WTC11 (cell line): ENCODE measurements at regions not wholly inside any gene's neighbourhood (a gene's known extent, or its start where the extent isn't known, plus 50 kb on each side); places are given as distances from the start of the nearest gene placed in this dataset.

Experiments
- ATAC-seq: fragments of 200-7000 bp; cut with Tn5 transposase; 2 replicates; pipeline ENCODE4 v1.10.0; 2021; ENCODE audit warnings: mild to moderate bottlenecking, moderate library complexity
- CTCF ChIA-PET: fragments of 300-600 bp; sonication (Branson Sonifier 250); formaldehyde crosslinking; loops from one replicate; lab custom pipeline; 2021; ENCODE audit warnings: antibody characterized with exemption; lab: Charles Lee
- POLR2A ChIA-PET: fragments of 350-600 bp; sonication (Branson Sonifier 250); formaldehyde crosslinking; loops from one replicate; lab custom pipeline; 2021; ENCODE audit warnings: antibody characterized with exemption; lab: Charles Lee
- DNase-seq: peaks from one replicate; pipeline ENCODE4 v3.0.0; 2021; ENCODE audit warnings: low spot score
- H3K27ac Mint-ChIP-seq: 2 replicates; pipeline ENCODE4 v1.8.0; 2021; ENCODE audit warnings: mixed read lengths
- H3K27me3 Mint-ChIP-seq: 2 replicates; pipeline ENCODE4 v1.8.0; 2021; ENCODE audit warnings: low read depth, mild to moderate bottlenecking, moderate library complexity, mixed read lengths
- H3K36me3 Mint-ChIP-seq: 2 replicates; pipeline ENCODE4 v1.8.0; 2021; ENCODE audit warnings: mixed read lengths
- H3K4me1 Mint-ChIP-seq: 2 replicates; pipeline ENCODE4 v1.8.0; 2022; ENCODE audit warnings: mixed read lengths
- H3K4me3 Mint-ChIP-seq: 2 replicates; pipeline ENCODE4 v1.8.0; 2021; ENCODE audit warnings: mild to moderate bottlenecking, moderate library complexity, mixed read lengths
- H3K9me3 Mint-ChIP-seq: 2 replicates; pipeline ENCODE4 v1.8.0; 2021; ENCODE audit warnings: mixed read lengths
- ATF1 ChIP-seq: sonication (generic); formaldehyde crosslinking; IDR thresholded peaks from 2 replicates; pipeline ENCODE4 v1.8.1; 2023; ENCODE audit warnings: mild to moderate bottlenecking, moderate library complexity, missing genetic modification reagents
- CREM ChIP-seq: sonication (generic); formaldehyde crosslinking; IDR thresholded peaks from 2 replicates; pipeline ENCODE4 v1.8.1; 2022; ENCODE audit warnings: mild to moderate bottlenecking, missing genetic modification reagents, moderate library complexity
- HMGA2 ChIP-seq: fragments of 250-450 bp; sonication (Bioruptor Pico); IDR thresholded peaks from 2 replicates; pipeline ENCODE4 v1.4.0; 2021; ENCODE audit warnings: mild to moderate bottlenecking, moderate library complexity
- JUN ChIP-seq: sonication (generic); formaldehyde crosslinking; IDR thresholded peaks from 2 replicates; pipeline ENCODE4 v1.8.0; 2023; ENCODE audit warnings: mild to moderate bottlenecking, missing genetic modification reagents
- MXD4 ChIP-seq: fragments of 250-450 bp; sonication (Bioruptor Pico); IDR thresholded peaks from 2 replicates; pipeline ENCODE4 v1.8.0; 2021; ENCODE audit warnings: mild to moderate bottlenecking, moderate library complexity, borderline replicate concordance
- MYBL2 ChIP-seq: sonication (generic); formaldehyde crosslinking; IDR thresholded peaks from 2 replicates; pipeline ENCODE4 v1.8.1; 2023; ENCODE audit warnings: mild to moderate bottlenecking, moderate library complexity, missing genetic modification reagents
- NFATC4 ChIP-seq: fragments of 250-450 bp; sonication (Bioruptor Pico); IDR thresholded peaks from 2 replicates; pipeline ENCODE4 v1.9.0; 2021; ENCODE audit warnings: mild to moderate bottlenecking
- NR1H2 ChIP-seq: sonication (generic); formaldehyde crosslinking; IDR thresholded peaks from 2 replicates; pipeline ENCODE4 v1.9.0; 2021; ENCODE audit warnings: mild to moderate bottlenecking, moderate library complexity, missing genetic modification reagents
- NR2C2 ChIP-seq: sonication (generic); formaldehyde crosslinking; IDR thresholded peaks from 2 replicates; pipeline ENCODE4 v1.8.0; 2022; ENCODE audit warnings: mild to moderate bottlenecking, missing genetic modification reagents
- RELA ChIP-seq: sonication (generic); formaldehyde crosslinking; IDR thresholded peaks from 2 replicates; pipeline ENCODE4 v1.8.1; 2022; ENCODE audit warnings: missing genetic modification reagents, mild to moderate bottlenecking, borderline replicate concordance
- SMAD3 ChIP-seq: sonication (generic); formaldehyde crosslinking; IDR thresholded peaks from 2 replicates; pipeline ENCODE4 v1.8.0; 2022; ENCODE audit warnings: missing genetic modification reagents, mild to moderate bottlenecking, borderline replicate concordance
- TEAD1 ChIP-seq: sonication (generic); formaldehyde crosslinking; IDR thresholded peaks from 2 replicates; pipeline ENCODE4 v1.8.0; 2022; ENCODE audit warnings: mild to moderate bottlenecking, missing genetic modification reagents
- ZNF219 ChIP-seq: sonication (generic); formaldehyde crosslinking; IDR thresholded peaks from 2 replicates; pipeline ENCODE4 v1.8.0; 2023; ENCODE audit warnings: missing genetic modification reagents, mild to moderate bottlenecking, borderline replicate concordance
- ZNF232 ChIP-seq: sonication (generic); formaldehyde crosslinking; IDR thresholded peaks from 2 replicates; pipeline ENCODE4 v1.8.0; 2022; ENCODE audit warnings: mild to moderate bottlenecking, missing genetic modification reagents
- ZNF416 ChIP-seq: fragments of 250-450 bp; sonication (Bioruptor Pico); IDR thresholded peaks from 2 replicates; pipeline ENCODE4 v1.9.0; 2021; ENCODE audit warnings: mild to moderate bottlenecking, inconsistent platforms
- ZNF423 ChIP-seq: fragments of 250-450 bp; sonication (Bioruptor Pico); IDR thresholded peaks from 2 replicates; pipeline ENCODE4 v2.1.2; 2022; ENCODE audit warnings: mild to moderate bottlenecking, moderate library complexity
- TF ChIP-seq, protein P1 (sequence below): sonication (generic); formaldehyde crosslinking; IDR thresholded peaks from 2 replicates; pipeline ENCODE4 v1.8.1; 2022; ENCODE audit warnings: missing genetic modification reagents, borderline replicate concordance
- TF ChIP-seq, protein P2 (sequence below): sonication (generic); formaldehyde crosslinking; IDR thresholded peaks from 2 replicates; pipeline ENCODE4 v1.8.0; 2022; ENCODE audit warnings: missing genetic modification reagents
- TF ChIP-seq, protein P3 (sequence below): fragments of 250-450 bp; sonication (Bioruptor Pico); IDR thresholded peaks from 2 replicates; pipeline ENCODE4 v1.9.0; 2021; ENCODE audit warnings: mild to moderate bottlenecking
- TF ChIP-seq, protein P4 (sequence below): fragments of 250-450 bp; sonication (Bioruptor Pico); conservative IDR thresholded peaks from 2 replicates; pipeline ENCODE4 v1.9.0; 2021; ENCODE audit warnings: mild to moderate bottlenecking
- TF ChIP-seq, protein P5 (sequence below): sonication (generic); formaldehyde crosslinking; IDR thresholded peaks from 2 replicates; pipeline ENCODE4 v1.8.1; 2023; ENCODE audit warnings: mild to moderate bottlenecking, moderate library complexity, missing genetic modification reagents
- TF ChIP-seq, protein P6 (sequence below): sonication (generic); formaldehyde crosslinking; IDR thresholded peaks from 2 replicates; pipeline ENCODE4 v1.8.0; 2022; ENCODE audit warnings: mild to moderate bottlenecking, missing genetic modification reagents

DNA sequence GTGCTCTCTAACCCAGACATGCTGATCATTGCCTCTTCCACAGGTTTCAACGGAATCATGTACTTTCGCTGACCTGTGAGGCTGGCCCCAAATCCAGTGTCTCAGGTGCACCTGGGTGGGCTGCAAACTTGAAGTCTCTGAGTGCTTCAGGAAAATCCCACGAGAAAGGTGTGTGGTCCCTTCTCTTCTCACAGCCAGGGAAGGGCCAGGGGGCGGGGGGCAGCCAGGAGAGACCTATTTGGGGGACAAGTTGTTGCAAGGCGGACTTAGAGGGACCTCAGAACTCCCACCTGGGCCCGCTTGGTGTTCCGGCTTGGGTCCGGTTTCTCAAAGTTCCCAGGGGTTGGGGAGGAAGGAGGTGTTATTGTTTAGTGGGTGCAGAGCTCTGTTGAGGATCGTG, 80.0 kb downstream of the HMX1 start:
- ChIA-PET POLR2A (no interaction called here), CTCF (interaction anchor here (1.1 kb wide), 1 partner anchor 100 kb away, joined by 3 read pairs; no protein-coding TSS in a partner anchor)
- Mint-ChIP-seq H3K36me3 (no peaks in the 10 kb centered on the region), H3K4me1 (no peaks in the 10 kb centered on the region), H3K27ac (no peak overlapping the region), H3K9me3 (no peaks in the 10 kb centered on the region), H3K27me3 (no peaks in the 10 kb centered on the region), H3K4me3 (no peak overlapping the region)
- DNase-seq (no peak), ATAC-seq (no peak)
- TF ChIP-seq, protein P1, sequence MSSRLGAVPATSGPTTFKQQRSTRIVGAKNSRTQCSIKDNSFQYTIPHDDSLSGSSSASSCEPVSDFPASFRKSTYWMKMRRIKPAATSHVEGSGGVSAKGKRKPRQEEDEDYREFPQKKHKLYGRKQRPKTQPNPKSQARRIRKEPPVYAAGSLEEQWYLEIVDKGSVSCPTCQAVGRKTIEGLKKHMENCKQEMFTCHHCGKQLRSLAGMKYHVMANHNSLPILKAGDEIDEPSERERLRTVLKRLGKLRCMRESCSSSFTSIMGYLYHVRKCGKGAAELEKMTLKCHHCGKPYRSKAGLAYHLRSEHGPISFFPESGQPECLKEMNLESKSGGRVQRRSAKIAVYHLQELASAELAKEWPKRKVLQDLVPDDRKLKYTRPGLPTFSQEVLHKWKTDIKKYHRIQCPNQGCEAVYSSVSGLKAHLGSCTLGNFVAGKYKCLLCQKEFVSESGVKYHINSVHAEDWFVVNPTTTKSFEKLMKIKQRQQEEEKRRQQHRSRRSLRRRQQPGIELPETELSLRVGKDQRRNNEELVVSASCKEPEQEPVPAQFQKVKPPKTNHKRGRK: no peak
- TF ChIP-seq RELA (CRISPR knock-in tag): no peak
- TF ChIP-seq, protein P2, sequence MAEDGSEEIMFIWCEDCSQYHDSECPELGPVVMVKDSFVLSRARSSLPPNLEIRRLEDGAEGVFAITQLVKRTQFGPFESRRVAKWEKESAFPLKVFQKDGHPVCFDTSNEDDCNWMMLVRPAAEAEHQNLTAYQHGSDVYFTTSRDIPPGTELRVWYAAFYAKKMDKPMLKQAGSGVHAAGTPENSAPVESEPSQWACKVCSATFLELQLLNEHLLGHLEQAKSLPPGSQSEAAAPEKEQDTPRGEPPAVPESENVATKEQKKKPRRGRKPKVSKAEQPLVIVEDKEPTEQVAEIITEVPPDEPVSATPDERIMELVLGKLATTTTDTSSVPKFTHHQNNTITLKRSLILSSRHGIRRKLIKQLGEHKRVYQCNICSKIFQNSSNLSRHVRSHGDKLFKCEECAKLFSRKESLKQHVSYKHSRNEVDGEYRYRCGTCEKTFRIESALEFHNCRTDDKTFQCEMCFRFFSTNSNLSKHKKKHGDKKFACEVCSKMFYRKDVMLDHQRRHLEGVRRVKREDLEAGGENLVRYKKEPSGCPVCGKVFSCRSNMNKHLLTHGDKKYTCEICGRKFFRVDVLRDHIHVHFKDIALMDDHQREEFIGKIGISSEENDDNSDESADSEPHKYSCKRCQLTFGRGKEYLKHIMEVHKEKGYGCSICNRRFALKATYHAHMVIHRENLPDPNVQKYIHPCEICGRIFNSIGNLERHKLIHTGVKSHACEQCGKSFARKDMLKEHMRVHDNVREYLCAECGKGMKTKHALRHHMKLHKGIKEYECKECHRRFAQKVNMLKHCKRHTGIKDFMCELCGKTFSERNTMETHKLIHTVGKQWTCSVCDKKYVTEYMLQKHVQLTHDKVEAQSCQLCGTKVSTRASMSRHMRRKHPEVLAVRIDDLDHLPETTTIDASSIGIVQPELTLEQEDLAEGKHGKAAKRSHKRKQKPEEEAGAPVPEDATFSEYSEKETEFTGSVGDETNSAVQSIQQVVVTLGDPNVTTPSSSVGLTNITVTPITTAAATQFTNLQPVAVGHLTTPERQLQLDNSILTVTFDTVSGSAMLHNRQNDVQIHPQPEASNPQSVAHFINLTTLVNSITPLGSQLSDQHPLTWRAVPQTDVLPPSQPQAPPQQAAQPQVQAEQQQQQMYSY (CRISPR knock-in tag): no peak
- no peak for TF ChIP-seq NR1H2 (CRISPR knock-in tag)
- TF ChIP-seq, protein P3, sequence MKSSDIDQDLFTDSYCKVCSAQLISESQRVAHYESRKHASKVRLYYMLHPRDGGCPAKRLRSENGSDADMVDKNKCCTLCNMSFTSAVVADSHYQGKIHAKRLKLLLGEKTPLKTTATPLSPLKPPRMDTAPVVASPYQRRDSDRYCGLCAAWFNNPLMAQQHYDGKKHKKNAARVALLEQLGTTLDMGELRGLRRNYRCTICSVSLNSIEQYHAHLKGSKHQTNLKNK (CRISPR knock-in tag): no peak
- TF ChIP-seq NR2C2 (CRISPR knock-in tag): no peak
- TF ChIP-seq HMGA2 (CRISPR knock-in tag): no peak
- TF ChIP-seq ZNF232 (CRISPR knock-in tag): no peak
- no peak for TF ChIP-seq MXD4
- TF ChIP-seq, protein P4, sequence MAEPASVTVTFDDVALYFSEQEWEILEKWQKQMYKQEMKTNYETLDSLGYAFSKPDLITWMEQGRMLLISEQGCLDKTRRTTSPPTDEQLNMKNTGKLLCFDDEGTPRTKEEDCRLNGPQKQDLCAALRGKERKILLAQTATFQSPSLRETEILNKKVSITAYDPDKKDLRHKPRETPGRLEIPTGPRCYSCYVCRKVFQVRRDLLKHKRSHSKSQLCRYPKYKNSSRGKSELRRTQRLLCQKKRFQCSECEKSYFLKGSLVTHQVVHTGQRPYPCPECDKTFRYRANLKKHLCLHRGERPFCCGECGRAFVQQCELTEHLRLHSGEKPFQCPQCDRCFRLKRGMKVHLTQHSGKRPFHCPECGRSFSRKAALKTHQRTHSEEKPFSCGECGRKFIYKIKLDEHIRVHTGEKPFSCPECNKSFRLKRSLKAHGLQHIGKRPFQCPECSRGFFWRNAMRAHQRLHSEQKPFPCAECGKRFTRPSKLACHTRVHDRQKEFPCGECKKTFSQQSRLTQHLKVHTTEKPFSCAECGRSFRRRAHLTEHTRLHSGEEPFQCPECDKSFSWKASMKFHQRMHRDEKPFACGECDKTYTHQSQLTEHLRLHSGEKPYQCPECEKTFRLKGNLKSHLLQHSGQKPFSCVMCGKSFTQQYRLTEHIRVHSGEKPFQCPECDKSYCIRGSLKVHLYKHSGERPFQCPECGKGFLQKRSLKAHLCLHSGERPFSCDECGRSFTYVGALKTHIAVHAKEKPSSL (CRISPR knock-in tag): no peak
- no peak for TF ChIP-seq MYBL2 (CRISPR knock-in tag)
- TF ChIP-seq, protein P5, sequence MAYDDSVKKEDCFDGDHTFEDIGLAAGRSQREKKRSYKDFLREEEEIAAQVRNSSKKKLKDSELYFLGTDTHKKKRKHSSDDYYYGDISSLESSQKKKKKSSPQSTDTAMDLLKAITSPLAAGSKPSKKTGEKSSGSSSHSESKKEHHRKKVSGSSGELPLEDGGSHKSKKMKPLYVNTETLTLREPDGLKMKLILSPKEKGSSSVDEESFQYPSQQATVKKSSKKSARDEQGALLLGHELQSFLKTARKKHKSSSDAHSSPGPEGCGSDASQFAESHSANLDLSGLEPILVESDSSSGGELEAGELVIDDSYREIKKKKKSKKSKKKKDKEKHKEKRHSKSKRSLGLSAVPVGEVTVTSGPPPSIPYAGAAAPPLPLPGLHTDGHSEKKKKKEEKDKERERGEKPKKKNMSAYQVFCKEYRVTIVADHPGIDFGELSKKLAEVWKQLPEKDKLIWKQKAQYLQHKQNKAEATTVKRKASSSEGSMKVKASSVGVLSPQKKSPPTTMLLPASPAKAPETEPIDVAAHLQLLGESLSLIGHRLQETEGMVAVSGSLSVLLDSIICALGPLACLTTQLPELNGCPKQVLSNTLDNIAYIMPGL (CRISPR knock-in tag): no peak
- no peak for TF ChIP-seq CREM (CRISPR knock-in tag)
- TF ChIP-seq ZNF219: no peak

DNA sequence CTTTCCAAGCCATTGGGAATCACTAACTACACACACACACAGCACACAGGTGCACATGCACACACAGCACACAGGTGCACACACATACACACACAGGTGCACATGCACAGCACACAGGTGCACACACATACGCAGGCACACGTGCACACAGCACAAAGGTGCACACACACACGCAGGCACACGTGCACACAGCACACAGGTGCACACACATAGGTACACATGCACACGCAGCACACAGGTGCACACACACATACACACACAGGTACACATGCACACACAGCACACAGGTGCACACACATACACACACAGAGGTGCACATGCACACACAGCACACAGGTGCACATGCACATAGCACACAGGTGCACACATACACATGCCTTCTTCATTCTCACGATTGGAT, 80.9 kb downstream of the HMX1 start:
- no peak for DNase-seq
- TF ChIP-seq, protein P6, sequence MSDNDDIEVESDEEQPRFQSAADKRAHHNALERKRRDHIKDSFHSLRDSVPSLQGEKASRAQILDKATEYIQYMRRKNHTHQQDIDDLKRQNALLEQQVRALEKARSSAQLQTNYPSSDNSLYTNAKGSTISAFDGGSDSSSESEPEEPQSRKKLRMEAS (CRISPR knock-in tag): no peak
- TF ChIP-seq JUN (CRISPR knock-in tag) (no peak), SMAD3 (CRISPR knock-in tag) (no peak), CREM (CRISPR knock-in tag) (no peak), ZNF416 (CRISPR knock-in tag) (no peak), TEAD1 (CRISPR knock-in tag) (no peak), ZNF423 (no peak), NR2C2 (CRISPR knock-in tag) (no peak), NFATC4 (no peak), ATF1 (CRISPR knock-in tag) (no peak)
- TF ChIP-seq, all 79 proteins: peak for 0
- Mint-ChIP-seq H3K27ac (no peak overlapping the region), H3K4me1 (no peaks in the 10 kb centered on the region), H3K4me3 (no peak overlapping the region), H3K36me3 (no peaks in the 10 kb centered on the region), H3K9me3 (no peaks in the 10 kb centered on the region), H3K27me3 (no peaks in the 10 kb centered on the region)
- POLR2A ChIA-PET: no interaction called here
- ATAC-seq: no peak
- CTCF ChIA-PET: interaction anchor here (0.6 to 1.1 kb wide), 3 partner anchors 85 to 101 kb away, joined by 3 to 4 read pairs (median 3); no protein-coding TSS in a partner anchor
